GM18507 (cell line): ENCODE measurements at regions not wholly inside any gene's neighbourhood (a gene's known extent, or its start where the extent isn't known, plus 50 kb on each side); places are given as distances from the start of the nearest gene placed in this dataset.

Experiments
- DNase-seq: peaks from one replicate; pipeline ENCODE4 v3.0.0; 2011; ENCODE audit warnings: low read depth; ENCODE audit not compliant: insufficient read length; ENCODE audit errors: extremely low spot score
- FAIRE-seq: peaks from 2 replicates; lab custom pipeline; 2011; peaks lifted over from hg19 to GRCh38; lab: Jason Lieb, UNC

DNA sequence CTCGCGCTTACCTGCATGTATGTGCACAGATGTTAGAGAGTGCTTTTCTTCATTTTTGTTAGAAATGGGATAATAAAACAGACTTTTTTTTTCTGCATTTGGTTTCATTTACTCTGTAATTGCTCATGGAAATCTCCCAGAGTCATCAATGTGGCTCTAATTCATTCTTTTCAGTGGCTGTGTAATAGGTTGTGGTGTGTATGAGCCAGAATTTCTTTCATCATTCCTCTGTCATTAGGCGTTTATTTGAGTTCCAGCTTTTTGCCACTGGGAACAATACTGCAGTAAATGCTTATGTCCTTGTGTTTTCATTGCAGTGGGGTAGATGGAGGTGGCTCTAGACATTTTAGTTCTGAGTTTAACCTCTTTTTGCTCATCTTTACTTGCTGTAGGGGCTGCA, 118.9 kb downstream of the NXNL2 start:
- DNase-seq (no peak), FAIRE-seq (no peak)

DNA sequence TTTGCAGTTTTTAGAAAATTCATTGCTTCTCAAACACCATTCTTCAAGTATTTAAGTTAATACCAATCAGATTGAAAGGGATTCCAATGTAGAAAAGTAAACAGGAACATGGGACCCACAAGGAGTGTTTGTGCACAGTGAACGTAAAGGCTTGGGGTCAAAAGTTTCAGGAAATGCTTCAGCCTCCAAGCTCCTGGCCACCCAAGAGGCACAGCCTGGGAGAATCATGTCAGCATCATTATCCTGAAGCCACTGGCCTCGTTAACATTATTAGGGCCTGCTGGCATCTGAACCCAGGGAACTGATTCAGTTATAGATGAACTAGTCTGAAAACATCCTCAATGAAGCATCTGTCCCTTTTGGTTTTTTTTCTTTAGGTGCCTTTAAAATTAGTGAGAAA, 122.9 kb downstream of the NXNL2 start:
- no peak for FAIRE-seq

DNA sequence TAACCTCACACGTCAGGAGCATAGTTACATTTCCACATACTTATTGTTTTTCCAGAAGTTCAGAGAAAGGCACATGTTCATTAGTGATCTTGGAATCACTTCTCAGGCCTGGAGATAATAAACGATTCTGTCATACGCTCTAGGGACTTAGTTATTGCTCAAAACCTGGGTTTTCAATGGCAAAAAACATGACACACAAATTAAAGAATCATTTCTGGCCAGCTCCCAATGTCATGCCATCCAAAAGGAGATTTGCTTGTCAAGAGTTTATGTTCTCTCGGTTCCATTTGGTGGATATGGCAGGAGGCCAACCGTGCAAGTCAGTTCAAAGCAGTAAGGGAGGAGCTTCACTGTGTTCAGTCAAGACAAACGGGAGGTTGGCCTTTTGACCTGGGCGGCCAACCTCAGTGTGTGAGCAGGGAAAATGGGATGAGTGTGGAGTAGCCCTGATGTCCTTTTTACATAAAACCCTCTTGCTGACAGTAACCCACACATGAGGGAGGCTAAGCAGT, 123.4 kb downstream of the NXNL2 start:
- FAIRE-seq = no peak

More for the DNA sequence above, 122.9 kb downstream of the NXNL2 start:
- DNase-seq = no peak

DNA sequence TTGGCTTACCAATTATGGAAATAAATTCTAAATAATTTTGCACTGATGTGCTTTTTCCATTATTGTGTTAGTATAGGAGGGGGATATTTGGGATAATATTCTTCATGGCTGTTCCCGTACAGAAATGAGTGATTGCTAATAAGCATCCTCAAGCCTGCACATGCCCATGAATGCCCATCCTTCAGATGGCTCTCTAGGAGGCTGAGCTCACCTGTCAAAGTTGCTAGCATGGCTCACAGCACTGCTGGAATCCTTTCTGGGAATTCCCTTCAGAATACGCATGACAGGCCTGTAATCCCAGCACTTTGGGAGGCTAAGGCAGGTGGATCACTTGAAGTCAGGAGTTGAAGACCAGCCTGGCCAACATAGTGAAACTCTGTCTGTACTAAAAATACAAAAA, 124.1 kb downstream of the NXNL2 start:
- DNase-seq (no peak), FAIRE-seq (no peak)

More for the DNA sequence above, 123.4 kb downstream of the NXNL2 start:
- no peak for DNase-seq

DNA sequence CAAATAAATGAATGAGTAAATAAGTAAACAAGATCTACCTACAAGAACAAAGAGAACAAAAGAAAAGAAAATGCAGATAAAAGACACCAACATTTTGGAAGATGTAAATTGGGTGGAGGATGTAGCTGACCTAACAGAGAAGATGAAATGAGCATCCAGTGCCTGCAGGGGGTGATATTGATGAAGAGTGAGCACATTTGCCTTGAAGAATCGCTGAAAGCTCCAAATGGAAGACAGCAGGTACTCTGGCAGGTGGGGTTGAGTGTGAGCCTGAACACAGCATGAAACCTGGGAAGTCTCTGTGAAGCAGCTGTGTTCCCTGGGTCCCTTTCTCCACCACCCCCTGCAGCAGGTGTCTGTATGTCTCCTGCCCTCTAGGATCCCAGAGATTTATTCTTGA, 125.6 kb downstream of the NXNL2 start:
- no peak for FAIRE-seq
- DNase-seq = no peak

DNA sequence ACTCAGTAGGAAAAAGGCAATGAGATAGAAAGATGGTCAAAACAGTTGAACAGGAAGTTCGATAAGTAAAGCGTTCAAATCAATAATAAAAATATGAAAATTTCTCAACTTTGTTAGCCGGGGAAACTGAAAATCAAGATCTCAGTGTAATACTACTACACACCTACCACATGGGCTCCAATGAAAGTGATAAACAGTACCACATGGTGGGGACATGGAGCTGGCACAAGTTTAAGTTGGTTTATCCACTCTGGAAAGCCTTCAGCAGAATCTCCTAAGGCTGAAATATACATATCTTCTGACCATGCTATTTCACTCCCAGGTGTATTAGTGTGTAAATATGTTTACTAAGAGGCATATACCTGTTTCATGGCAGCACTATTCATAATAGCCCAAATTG, 126.8 kb downstream of the NXNL2 start:
- FAIRE-seq (no peak), DNase-seq (no peak)

DNA sequence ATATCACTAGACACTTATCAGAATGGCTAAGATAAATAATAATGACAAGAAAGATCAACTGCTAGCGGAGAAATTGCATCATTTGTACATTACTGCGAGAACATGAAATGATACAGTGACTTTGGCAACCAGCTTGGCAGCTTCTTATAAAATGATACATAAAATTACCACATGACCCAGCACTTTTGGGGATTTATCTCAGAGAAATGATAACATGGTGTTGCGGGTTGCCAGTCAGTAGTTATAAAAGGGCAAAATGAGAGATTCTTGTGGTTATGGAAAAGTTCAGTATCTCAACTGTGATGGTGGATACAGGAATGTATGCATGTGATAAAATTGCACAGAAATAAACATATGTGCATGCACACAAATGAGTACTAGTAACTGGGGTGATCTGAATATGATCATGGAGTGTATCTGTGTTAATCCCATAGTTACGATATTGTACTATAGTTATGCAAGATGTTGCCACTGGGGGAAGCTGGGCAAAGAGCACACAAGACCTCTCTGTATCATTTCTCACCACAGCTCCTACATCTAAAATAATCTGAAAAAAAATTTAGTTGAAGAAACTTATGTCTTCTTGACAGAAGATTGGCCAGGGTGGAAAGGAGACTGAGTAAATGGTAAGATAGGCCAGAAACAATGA, 128.9 kb downstream of the NXNL2 start:
- FAIRE-seq (no peak), DNase-seq (no peak)

DNA sequence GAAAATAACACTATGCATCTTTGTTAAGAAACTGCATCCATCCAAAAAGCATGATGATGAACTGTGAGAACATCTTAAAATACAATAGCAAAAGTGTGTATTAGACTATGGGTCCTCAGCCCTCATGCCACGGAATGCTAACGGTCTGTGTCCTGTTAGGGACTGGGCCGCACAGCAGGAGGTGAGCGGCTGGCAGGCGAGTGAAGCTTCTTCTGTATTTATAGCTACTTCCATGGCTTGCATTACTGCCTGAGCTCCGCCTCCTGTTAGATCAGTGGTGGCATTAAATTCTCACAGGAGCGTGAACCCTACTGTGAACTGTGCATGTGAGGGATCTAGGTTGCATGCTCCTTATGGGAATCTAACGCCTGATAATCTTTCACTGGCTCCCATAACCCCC, 129.8 kb downstream of the NXNL2 start:
- FAIRE-seq (no peak), DNase-seq (no peak)

DNA sequence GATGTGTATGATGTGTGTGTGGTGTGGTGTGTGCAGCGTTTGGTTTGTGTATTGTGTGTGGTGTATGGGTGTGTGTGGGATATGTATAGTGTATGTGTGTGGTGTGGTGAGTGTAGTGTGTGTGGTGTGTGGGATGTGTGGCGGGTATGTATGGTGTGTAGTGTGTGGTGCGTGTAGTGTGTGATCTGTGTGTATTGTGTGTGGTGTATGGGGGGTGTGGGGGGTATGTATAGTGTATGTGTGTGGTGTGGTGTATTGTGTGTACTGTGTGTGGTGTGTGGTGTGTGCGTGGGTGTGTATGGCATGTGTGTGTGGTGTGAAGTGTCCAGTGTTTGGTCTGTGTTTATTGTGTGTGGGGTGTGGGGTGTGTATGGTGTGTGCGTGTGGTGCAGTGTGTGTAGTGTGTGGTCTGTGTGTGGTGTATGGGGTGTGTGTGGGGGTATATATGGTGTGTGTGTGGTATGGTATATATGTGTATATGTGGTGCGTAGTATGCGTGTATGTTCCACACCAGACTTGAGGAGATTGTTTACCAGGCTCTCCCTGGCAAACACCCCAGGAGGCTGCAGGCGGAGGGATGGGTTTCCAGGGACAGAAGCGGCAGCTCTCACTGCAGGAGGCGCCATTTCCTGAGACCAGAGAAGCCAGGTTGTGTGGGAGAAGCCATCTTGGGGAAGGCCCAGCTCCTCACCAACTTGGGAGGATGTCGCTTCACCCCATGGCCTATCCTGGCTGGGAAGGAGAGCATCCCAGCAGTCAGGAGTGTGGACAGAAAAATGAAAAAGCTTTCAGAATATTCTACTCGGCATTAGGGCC, 138.1 kb downstream of the NXNL2 start:
- FAIRE-seq = no peak
- no peak for DNase-seq

DNA sequence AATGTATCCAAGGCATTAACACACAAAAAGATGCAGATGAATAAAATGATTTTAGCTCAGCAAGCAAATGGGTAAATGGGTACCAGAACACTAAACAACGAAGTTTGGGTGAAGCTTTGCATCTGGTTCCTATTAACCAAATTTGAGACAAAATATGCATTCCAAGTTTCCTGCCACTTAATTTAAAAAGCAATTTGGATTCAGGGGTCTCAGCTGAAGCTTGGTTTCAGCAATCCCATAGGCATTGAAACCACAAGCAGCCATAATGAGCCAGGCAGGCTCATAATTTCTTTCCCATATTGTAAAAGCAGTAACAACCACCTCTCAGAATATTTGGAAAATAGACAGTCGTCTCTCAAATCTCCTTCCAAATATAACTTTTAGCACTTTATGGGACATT, 138.9 kb downstream of the NXNL2 start:
- no peak for FAIRE-seq
- no peak for DNase-seq

DNA sequence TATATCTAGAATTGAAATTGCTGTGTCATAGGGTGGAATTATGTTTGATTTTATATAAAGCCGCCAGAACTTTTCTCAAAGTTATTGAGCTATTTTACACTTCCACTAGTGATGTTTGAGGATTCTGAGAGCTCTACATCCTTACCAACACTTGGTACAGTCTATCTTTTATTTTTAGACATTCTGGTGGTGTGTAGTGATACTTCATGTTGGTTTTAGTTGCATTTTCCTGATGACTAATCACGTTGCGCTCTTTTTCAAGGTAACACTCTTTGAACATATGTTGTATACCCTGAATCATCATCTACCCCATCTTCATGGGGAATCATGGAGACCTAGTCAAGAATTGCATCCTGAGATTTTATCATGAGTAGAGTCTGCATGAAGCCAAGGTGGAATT, 141.7 kb downstream of the NXNL2 start:
- FAIRE-seq = no peak
- no peak for DNase-seq

DNA sequence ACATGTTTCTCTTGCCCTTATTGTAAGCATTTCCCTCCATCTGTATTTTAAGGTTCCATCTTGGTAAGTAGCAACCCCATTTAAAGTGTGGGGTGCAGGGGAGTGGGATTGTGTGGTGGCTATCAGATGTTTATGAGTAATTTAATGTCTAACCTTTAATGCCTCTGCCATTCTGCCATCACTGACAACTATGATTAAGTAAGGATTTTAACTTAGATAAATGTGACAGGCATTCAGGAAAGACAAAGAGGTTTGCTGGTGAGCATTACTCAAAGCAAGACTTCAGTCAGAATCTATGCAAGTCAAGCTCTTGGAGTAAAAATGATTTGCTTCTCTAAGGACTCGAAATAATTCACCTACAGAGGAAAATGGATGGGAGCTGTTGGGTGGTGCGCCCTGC, 143.0 kb downstream of the NXNL2 start:
- FAIRE-seq = no peak
- DNase-seq = no peak

DNA sequence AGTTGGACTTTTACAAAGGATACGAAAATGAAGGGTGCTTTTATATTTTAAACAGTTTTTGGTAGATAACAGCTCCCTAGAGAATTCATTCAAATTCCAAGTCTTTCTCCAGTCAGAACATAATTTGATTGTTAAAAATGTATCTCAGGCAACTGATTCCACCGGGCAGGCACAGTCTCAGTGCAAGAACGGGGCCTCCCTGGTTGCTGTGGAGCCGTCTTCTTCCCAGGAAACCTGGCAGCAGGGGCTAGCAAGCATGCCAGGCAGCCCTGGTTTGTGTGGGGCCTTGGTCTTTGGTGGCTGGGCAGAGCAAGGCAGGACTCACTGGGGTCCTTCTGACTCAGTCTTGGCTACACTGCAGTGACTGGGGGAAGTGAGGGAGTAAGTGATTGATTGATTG, 143.5 kb downstream of the NXNL2 start:
- no peak for FAIRE-seq

DNA sequence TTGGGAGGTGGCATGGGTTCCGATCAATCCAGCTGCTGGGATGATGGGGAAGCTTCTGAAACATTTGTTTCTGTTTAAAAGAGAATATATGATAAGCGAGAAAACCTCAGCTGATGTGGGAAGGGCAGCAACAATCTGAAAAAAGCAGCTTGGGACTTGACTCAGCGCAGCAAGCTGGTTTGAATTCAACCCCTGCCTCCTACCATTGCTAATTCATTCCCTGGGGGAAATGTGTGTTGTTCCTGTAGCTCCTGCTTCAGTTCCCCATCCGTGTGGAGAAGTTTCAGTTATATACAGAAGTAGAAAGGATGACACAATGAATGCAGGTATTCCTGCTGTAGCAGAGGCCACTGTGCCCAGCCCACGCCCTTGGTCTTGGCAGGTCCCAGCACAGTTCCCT, 145.1 kb downstream of the NXNL2 start:
- FAIRE-seq (no peak), DNase-seq (no peak)

More for the DNA sequence above, 143.5 kb downstream of the NXNL2 start:
- no peak for DNase-seq

DNA sequence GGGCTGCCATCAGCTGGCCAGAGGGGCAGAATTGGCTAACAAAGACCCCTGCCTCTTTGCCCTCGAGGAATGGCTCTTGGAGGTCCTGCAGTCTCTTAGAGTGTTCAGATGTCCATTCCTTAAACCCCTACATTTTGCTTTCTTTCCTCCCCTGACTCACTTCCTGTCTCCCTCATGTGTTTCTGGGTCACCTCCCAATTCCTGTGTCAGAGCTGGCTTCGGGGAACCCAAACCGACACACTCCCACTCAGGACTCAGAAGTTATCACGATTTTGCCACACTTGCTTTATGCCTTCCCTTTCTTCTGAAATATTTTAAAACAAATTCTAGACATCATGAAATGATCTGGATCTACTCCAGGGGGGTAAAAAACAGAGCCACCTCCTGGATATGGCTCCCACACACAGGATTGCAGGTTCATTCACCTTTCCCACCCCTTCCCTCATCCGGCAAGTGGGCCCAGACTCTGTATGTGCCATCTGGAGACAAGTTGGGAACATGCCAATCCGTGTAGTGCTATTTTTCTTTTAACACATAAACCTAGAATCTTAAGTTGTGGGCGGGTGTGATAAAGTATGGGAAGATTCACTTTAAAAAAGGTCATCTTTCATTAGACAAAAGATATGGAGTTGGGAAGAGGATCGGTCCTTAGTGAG, 145.7 kb downstream of the NXNL2 start:
- FAIRE-seq = no peak
- DNase-seq = no peak

DNA sequence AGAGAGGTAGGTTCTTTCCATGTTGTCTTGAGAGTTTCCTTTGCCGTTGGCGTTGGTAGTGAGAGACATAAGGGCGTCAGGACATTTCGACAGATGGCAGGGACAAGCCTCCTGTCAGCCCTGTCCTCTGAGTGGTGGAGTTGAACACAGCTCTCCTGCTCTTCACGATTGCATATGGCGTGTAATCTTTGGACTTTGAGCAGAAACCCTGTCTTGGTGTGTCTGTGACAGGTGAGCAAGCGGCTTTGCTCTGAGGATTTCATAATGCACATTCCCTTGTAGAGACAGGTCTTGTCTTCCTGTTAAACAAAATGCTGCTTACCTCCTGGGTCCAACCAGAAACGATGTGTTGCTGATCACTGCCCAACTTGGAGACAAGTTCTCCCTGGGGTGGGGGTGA, 146.5 kb downstream of the NXNL2 start:
- no peak for FAIRE-seq
- DNase-seq = no peak

DNA sequence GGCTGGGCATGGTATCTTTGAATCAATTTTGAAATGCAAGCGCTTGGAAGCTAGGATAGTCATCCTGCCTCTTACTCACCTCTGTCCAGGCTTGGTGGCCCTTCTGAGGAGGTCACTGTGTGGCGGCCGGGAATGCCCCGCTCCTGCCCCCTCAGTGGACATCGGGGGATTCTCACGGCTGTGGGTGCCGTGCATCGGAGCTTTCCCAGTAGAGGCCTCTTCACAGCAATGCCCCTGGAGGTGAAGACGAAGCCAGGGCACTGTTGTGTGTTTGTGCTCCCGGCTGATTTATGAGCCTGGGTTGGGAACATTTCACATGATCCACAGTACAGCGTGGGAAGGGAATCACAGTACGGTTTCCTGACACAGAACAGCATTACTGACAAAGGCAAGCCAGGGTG, 147.5 kb downstream of the NXNL2 start:
- FAIRE-seq = no peak

DNA sequence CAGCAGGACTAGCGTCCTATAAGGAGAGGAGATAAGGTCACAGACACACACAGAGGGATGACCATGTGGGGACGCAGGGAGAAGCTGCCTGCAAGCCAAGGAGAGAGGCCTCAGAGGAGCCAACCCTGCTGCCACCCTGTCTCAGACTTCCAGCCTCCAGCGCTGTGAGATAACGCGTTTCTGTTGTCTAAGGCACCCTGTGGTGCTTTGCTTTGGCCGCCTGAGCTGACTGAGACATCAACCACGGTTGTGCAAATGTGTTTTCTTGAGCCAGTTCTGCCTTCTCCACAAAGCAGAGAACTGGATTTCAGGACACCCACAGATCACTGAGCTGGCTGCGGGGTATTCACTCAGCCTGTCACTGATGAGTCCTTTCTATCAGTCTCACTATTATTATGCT, 149.1 kb downstream of the NXNL2 start:
- FAIRE-seq = no peak
- DNase-seq = no peak

More for the DNA sequence above, 147.5 kb downstream of the NXNL2 start:
- DNase-seq = no peak

DNA sequence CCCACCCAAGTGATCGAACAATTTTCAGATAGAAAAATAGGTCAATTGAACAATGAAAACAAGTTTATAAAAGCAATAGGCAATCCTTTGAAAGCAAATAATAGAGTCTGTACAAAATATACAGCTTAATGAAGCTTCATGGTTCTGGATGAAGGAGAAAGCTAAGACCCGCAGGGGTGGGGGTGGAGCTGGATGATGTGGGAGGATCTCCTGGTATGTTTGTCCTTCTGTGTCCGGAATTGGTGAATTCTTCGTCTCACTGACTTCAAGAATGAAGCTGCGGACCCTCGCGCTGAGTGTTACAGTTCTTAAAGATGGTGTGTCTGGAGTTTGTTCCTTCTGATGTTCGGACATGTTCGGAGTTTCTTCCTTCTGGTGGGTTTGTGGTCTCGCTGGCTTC, 149.9 kb downstream of the NXNL2 start:
- DNase-seq = no peak

DNA sequence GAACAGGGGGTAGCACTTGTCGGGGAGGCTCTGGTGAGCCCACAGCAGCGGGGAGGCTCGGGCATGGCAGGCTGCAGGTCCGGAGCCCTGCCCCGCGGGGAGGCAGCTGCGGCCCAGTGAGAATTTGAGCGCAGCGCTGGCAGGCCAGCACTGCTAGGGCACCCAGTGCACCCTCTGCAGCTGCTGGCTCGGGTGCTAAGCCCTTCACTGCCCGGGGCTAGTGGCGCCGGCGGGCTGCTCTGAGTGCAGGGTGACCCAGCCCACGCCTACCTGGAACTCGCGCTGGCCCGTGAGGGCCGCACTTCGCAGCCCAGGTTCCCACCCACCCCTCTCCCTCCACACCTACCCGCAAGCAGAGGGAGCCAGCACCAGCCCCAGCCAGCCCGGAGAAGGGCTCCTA, 151.0 kb downstream of the NXNL2 start:
- FAIRE-seq = no peak

More for the DNA sequence above, 149.9 kb downstream of the NXNL2 start:
- no peak for FAIRE-seq

More for the DNA sequence above, 151.0 kb downstream of the NXNL2 start:
- DNase-seq = no peak
